AG10803 (cell line): ENCODE measurements at regions not wholly inside any gene's neighbourhood (a gene's known extent, or its start where the extent isn't known, plus 50 kb on each side); places are given as distances from the start of the nearest gene placed in this dataset.
A peak's percentile ranks its signal among the peaks of the same experiment; 100 is the strongest.
"Not testable (repeated sequence)": the region's sequence is repeated elsewhere in the genome, so short reads cannot be mapped to it uniquely, and the experiment has no call there.

Experiments
- DNase-seq: peaks from one replicate; pipeline ENCODE4 v3.0.0; 2010; ENCODE audit warnings: low read depth
- H3K4me3 ChIP-seq: 2 replicates; pipeline ENCODE4 v1.5.1; 2011; ENCODE audit warnings: mild to moderate bottlenecking, low read length, control low read depth
- CTCF ChIP-seq: conservative IDR thresholded peaks from 2 replicates; pipeline ENCODE4 v1.5.1; 2011; ENCODE audit warnings: mild to moderate bottlenecking, low read length, control low read depth, inconsistent platforms

- no peak for TF ChIP-seq CTCF
- H3K4me3 ChIP-seq, result no peak overlapping the region
- DNase-seq, result peak; percentile 41
These were observed 81.1 kb downstream of the UFM1 start for GRCh38 chr13:38430796-38431195.

GRCh38 chr13:38440666-38441065 is 91.0 kb downstream of the UFM1 start:
- no peak overlapping the region for H3K4me3 ChIP-seq
- DNase-seq, result no peak
- no peak for TF ChIP-seq CTCF

GRCh38 chr13:38444904-38445303 is 95.3 kb downstream of the UFM1 start:
- no peak for DNase-seq
- no peak overlapping the region for H3K4me3 ChIP-seq
- no peak for TF ChIP-seq CTCF

- TF ChIP-seq CTCF, result no peak
- DNase-seq, result no peak
- no peak overlapping the region for H3K4me3 ChIP-seq
These were observed 103.0 kb downstream of the UFM1 start for GRCh38 chr13:38452656-38453055.

GRCh38 chr13:38462605-38463004 is 113.0 kb downstream of the UFM1 start:
- TF ChIP-seq CTCF, result no peak

GRCh38 chr13:38463048-38463447 is 113.4 kb downstream of the UFM1 start:
- DNase-seq, result no peak
- no peak for TF ChIP-seq CTCF
- no peak overlapping the region for H3K4me3 ChIP-seq

More at GRCh38 chr13:38462605-38463004, 113.0 kb downstream of the UFM1 start:
- no peak overlapping the region for H3K4me3 ChIP-seq
- no peak for DNase-seq

- H3K4me3 ChIP-seq, DNase-seq: not testable (repeated sequence)
These were observed 122.8 kb downstream of the UFM1 start for GRCh38 chr13:38472411-38472810.

- no peak for TF ChIP-seq CTCF
- no peak overlapping the region for H3K4me3 ChIP-seq
- DNase-seq, result no peak
These were observed 123.7 kb downstream of the UFM1 start for GRCh38 chr13:38473305-38473704.
